ENCODE measurements at regions not wholly inside any gene's neighbourhood (a gene's known extent, or its start where the extent isn't known, plus 50 kb on each side); places are given as distances from the start of the nearest gene placed in this dataset.
"Not testable (repeated sequence)": the region's sequence is repeated elsewhere in the genome, so short reads cannot be mapped to it uniquely, and the experiment has no call there.

- DNase-seq (ENCODE audit: low spot score): no peak
These were observed 435.3 kb downstream of the CD83 start for GRCh38 chr6:14552891-14553290.

GRCh38 chr6:14553515-14553914 is 435.9 kb downstream of the CD83 start:
- no peak for DNase-seq (ENCODE audit: low spot score)

DNA sequence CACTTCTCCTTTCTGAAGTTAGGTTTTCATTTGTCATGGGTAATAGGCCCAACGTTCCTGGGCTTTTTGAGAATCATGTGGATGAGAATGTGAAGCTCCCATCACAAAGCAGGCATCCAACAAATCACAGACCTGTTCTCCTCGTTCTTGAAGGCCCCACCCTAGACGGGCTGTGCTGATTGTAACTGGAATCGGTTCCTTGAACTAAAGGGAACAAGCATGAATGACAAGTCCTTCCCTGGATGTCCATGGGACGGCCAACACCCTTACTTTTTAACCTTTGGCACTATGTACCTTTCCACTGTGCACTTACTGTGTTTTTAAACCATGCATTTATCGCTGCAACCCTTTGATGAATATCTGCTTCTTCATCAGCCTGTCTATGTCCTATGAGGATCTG is 438.2 kb downstream of the CD83 start:
- DNase-seq (ENCODE audit: low spot score): no peak

- no peak for DNase-seq (ENCODE audit: low spot score)
These were observed 442.4 kb downstream of the CD83 start for GRCh38 chr6:14559746-14560536.

DNA sequence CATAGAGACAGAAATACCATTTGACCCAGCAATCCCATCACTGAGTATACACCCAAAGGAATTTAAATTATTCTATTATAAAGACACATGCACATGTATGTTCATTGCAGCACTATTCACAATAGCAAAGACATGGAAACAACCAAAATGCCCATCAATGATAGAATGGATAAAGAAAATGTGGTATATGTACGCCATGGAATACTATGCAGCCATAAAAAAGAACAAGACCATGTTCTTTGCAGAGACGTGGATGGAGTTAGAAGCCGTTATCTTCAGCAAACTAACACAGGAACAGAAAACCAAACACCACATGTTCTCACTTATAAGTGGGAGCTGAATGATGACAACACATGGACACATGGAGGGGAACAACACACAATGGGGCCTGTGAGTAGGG is 444.0 kb downstream of the CD83 start:
- DNase-seq (ENCODE audit: low spot score): not testable (repeated sequence)

DNA sequence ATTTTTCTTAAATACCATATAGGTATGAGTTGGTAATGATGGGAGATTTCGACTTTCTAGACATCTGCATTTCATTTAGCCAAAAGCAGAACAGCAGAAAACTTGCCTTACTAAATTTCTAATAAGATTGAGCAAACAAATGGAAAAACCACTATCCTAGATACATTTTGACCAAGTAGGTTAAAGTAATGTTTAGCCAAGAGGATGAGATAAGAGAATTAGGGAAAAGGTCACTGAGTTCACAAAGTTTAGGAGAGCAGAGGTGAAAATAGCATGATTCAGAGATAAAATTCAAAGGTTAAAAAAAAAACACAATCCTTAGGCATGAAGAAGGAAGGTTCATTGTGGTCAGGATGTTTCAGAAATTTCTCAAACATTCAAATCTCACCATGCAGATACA is 450.3 kb downstream of the CD83 start:
- no peak for DNase-seq (ENCODE audit: low spot score)

DNA sequence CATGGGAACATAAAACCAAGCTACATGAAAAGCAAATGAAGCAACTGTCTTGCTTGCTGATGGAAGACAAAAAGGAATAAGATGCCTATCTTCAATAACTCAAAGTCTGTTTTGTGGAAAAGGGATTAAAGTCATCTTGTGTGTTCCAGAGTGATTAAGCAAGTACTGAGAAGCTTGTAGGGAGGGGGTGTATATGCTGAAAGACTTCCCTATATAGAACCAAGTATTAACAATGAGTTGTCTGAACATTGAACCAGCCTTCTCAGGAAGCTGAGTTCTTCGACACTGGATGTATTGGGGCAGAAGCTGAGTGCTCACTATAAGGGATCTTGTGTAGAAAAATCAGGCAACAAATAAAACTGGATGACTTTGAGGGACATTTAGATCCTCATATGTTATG is 451.8 kb downstream of the CD83 start:
- no peak for DNase-seq (ENCODE audit: low spot score)

DNA sequence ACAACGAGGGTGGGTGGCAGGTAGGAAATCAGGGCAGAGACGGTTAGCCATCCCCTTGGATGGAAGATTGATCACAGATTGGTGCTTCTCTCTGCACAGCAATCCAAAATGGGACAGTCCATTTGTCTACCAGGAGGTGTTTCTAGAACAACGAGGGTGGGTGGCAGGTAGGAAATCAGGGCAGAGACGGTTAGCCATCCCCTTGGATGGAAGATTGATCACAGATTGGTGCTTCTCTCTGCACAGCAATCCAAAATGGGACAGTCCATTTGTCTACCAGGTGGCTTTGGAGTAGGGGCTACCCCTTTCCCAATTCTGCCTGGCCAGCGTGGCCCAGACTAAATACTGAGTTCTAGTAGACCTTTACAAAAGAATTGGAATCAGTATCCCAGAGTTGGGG is 452.3 kb downstream of the CD83 start:
- DNase-seq (ENCODE audit: low spot score): not testable (repeated sequence)

DNA sequence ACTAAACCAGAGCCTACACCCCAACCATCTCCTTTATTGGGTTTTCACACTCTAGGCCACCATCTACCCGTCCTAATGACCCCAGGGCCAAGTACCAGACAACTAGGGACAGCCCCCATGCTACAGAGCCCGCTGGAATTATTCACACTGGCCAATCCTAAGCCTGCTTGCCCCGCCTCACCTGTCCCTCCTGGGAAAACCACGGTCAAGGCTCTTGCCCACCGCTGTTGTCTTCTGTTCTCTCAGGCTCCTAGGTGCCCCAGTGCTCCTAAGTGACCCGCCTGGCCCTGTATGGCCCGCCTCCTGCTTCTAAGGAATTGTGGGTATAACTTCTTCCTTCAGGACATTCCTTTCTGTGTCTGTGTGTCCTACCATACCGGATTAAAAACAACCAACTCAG is 453.4 kb downstream of the CD83 start:
- DNase-seq (ENCODE audit: low spot score): no peak

GRCh38 chr6:14571746-14572145 is 454.2 kb downstream of the CD83 start:
- no peak for DNase-seq (ENCODE audit: low spot score)

- no peak for DNase-seq (ENCODE audit: low spot score)
These were observed 455.7 kb downstream of the CD83 start for GRCh38 chr6:14573267-14573666.

- no peak for DNase-seq (ENCODE audit: low spot score)
These were observed 456.2 kb downstream of the CD83 start for GRCh38 chr6:14573703-14574290.

- DNase-seq (ENCODE audit: low spot score): no peak
These were observed 458.4 kb downstream of the CD83 start for GRCh38 chr6:14575961-14576360.

- DNase-seq (ENCODE audit: low spot score): no peak
These were observed 461.4 kb downstream of the CD83 start for GRCh38 chr6:14578994-14579393.

- no peak for DNase-seq (ENCODE audit: low spot score)
These were observed 465.2 kb downstream of the CD83 start for GRCh38 chr6:14582749-14583148.

- no peak for DNase-seq (ENCODE audit: low spot score)
These were observed 466.3 kb downstream of the CD83 start for GRCh38 chr6:14583826-14584225.

GRCh38 chr6:14584450-14584849 is 466.9 kb downstream of the CD83 start:
- no peak for DNase-seq (ENCODE audit: low spot score)

DNA sequence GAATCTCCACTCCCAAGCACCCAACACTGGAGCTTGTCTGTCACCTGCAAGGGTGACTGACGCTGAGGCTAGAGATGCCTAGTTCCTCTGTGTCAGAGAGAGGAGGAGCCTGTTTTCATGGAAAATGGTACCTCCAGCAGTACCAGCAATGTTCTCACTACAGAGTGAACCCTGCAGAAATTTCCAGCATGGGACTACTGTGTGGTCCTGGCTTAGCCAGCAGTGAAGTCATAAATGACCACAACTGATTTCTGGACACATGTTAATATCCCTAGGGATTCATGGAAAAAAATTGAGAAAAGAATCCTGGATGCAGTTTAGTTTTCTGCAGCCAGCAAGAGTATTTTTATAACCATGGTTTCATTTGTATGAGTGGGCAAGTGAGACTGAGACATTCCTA is 468.1 kb downstream of the CD83 start:
- no peak for DNase-seq (ENCODE audit: low spot score)

DNA sequence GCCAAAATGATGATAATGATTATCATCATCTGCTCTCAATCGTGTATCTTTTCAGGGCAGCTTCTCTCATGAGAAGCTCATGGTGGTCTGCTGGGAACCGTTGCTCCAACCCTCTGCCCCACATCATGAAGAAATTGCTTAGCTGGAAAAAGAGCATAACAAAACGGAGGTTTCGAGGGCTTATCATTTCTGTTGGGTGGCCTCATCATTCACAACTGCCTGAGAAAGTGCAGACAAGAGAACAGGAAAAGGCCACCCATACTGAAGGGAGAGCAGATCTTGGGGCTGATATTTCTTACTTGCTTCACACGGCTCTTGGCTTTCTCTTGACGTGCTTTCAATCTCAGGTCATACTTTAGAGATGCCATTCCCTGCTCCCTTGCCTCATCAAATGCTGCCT is 471.6 kb downstream of the CD83 start:
- DNase-seq (ENCODE audit: low spot score): no peak

GRCh38 chr6:14590586-14590985 is 473.0 kb downstream of the CD83 start:
- no peak for DNase-seq (ENCODE audit: low spot score)

- DNase-seq (ENCODE audit: low spot score): no peak
These were observed 474.4 kb downstream of the CD83 start for GRCh38 chr6:14591998-14592397.

DNA sequence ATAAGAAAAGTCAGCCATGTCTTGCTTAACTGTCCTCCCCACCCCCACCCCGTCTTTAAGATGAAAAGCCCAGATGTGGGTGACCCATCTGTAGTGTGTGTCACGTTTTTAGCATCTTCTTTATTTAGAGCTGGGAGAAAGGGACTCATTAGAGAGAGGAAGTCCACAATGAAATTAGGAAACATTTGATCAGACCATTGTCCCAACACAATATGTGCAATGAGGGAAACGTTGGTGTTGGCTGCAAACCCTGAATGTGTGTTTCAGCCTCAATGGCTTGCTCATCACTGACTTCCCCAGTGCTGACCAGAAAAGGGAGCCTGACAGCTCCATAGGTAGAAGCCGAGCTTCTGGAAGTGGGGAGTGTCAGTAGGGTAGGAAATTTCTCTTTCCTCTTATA is 475.7 kb downstream of the CD83 start:
- DNase-seq (ENCODE audit: low spot score): no peak

GRCh38 chr6:14595751-14596150 is 478.2 kb downstream of the CD83 start:
- DNase-seq (ENCODE audit: low spot score): no peak

DNA sequence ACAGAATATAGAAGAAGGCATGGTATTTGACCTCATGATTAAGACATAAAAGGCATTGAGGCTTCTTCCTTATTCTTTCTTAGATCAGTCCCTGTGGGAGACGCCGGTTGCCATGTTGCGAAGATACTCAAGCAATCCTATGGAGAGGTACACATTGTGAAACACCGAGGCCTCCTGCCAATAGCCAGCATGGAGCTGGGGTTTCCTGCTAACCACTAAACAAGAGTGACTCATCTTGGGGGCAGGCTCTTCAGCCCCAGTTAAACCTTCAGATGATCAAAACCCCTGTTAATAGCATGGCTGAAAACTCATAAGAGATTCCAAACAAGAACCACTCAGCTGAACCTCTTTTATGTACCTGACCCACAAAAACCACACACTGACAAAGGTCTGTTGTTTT is 478.8 kb downstream of the CD83 start:
- DNase-seq (ENCODE audit: low spot score): no peak
